Ascending aorta (tissue), 2 donors: ENCODE measurements at regions not wholly inside any gene's neighbourhood (a gene's known extent, or its start where the extent isn't known, plus 50 kb on each side); places are given as distances from the start of the nearest gene placed in this dataset.
"Not testable (repeated sequence)": the region's sequence is repeated elsewhere in the genome, so short reads cannot be mapped to it uniquely, and the experiment has no call there.

ENCODE experiments used
- DNase-seq, 2 donors: peaks; one replicate each; pipeline ENCODE4 v3.0.0-alpha.2; 2019; ENCODE audit warnings: low spot score in 2 of 2
- H3K27ac ChIP-seq, 2 donors: fragments of 200-600 bp; sonication (generic); one replicate each; pipeline ENCODE4 v1.5.1; 2016 to 2017; ENCODE audit warnings: mild to moderate bottlenecking in 1 of 2
- H3K27me3 ChIP-seq: fragments of 200-600 bp; sonication (generic); one replicate; pipeline ENCODE4 v1.5.1; 2017
- H3K36me3 ChIP-seq, 2 donors: fragments of 200-600 bp; sonication (generic); one replicate each; pipeline ENCODE4 v1.5.1; 2016
- H3K4me1 ChIP-seq, 2 donors: fragments of 200-600 bp; sonication (generic); one replicate each; pipeline ENCODE4 v1.5.1; 2016 to 2017; ENCODE audit warnings: mild to moderate bottlenecking in 1 of 2
- H3K4me3 ChIP-seq, 2 donors: fragments of 200-600 bp; sonication (generic); one replicate each; pipeline ENCODE4 v1.5.1; 2016 to 2017; ENCODE audit warnings: mild to moderate bottlenecking in 1 of 2
- H3K9me3 ChIP-seq, 2 donors: fragments of 200-600 bp; sonication (generic); one replicate each; pipeline ENCODE4 v1.5.1; 2016
- intact Hi-C: fragments of 100-400 bp; cut with DNase I; formaldehyde crosslinking; loops from one replicate; pipeline ENCODE4 v1.15.1; 2023
- TF ChIP-seq, protein P1 (sequence below), 3 experiments: fragments of 200-600 bp in 2 of 3; fragments of 450-650 bp in 1 of 3; sonication (generic) in 2 of 3; IDR thresholded peaks; one replicate each; pipeline ENCODE4 v1.5.1; 2016 to 2019; ENCODE audit warnings: antibody characterized with exemption in 3 of 3, mild to moderate bottlenecking in 1 of 3, moderate library complexity in 1 of 3

DNA sequence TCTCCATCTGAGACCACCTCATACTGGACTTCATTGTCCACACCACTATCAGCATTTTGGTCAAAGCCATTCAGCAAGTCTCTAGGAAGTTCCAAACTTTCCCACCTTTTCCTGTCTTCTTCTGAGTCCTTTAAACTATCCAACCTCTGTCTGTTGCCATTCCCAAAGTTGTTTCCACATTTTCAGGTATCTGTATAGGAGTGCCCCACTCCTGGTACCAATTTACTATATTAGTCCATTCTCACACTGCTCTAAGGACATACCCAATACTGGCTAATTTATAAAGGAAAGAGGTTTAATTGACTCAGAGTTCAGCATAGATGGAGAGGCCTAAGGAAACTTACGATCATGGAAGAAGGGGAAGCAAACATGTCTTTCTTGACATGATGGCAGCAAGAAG, 292.2 kb upstream of the ATXN7L3B start:
- no peak for DNase-seq
- H3K4me1 ChIP-seq: no peaks in the 10 kb centered on the region
- intact Hi-C loops: no loop called here
- no peaks in the 10 kb centered on the region for H3K27me3 ChIP-seq
- TF ChIP-seq, protein P1, sequence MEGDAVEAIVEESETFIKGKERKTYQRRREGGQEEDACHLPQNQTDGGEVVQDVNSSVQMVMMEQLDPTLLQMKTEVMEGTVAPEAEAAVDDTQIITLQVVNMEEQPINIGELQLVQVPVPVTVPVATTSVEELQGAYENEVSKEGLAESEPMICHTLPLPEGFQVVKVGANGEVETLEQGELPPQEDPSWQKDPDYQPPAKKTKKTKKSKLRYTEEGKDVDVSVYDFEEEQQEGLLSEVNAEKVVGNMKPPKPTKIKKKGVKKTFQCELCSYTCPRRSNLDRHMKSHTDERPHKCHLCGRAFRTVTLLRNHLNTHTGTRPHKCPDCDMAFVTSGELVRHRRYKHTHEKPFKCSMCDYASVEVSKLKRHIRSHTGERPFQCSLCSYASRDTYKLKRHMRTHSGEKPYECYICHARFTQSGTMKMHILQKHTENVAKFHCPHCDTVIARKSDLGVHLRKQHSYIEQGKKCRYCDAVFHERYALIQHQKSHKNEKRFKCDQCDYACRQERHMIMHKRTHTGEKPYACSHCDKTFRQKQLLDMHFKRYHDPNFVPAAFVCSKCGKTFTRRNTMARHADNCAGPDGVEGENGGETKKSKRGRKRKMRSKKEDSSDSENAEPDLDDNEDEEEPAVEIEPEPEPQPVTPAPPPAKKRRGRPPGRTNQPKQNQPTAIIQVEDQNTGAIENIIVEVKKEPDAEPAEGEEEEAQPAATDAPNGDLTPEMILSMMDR (IDR thresholded peaks at IDR 0.05): no peak
- H3K9me3 ChIP-seq: no peaks in the 10 kb centered on the region
- no peak overlapping the region for H3K4me3 ChIP-seq
- H3K36me3 ChIP-seq: no peaks in the 10 kb centered on the region
- H3K27ac ChIP-seq: no peak overlapping the region

DNA sequence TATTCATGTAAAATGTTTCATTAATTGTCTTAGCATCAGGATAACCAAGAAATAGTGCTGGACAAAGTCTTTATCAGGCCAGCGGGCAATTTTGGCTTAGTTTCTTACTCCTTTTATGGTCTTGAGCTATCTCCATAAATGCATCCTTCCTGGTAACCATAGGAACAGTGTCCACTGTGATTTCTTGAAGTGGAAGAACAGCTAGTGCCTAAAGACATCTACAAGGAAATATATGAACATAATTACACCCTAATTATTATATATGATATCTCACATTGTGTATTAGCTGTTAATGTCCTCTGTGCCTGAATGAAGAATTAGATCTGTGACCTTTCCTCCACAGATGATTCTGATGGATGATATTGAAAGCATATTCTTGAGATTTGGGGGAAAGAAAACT, 286.7 kb upstream of the ATXN7L3B start:
- no peak overlapping the region for H3K4me3 ChIP-seq
- TF ChIP-seq, protein P1 (IDR thresholded peaks at IDR 0.05): no peak
- H3K27ac ChIP-seq: no peak overlapping the region
- intact Hi-C loops: no loop called here
- no peaks in the 10 kb centered on the region for H3K27me3 ChIP-seq
- H3K36me3 ChIP-seq: no peaks in the 10 kb centered on the region
- no peaks in the 10 kb centered on the region for H3K4me1 ChIP-seq
- no peak for DNase-seq
- no peaks in the 10 kb centered on the region for H3K9me3 ChIP-seq

- H3K9me3 ChIP-seq, DNase-seq, H3K4me3 ChIP-seq, H3K36me3 ChIP-seq, H3K27me3 ChIP-seq, H3K27ac ChIP-seq, H3K4me1 ChIP-seq, intact Hi-C loops: not testable (repeated sequence)
Observed at GRCh38 chr12:74253826-74254225, 283.8 kb upstream of the ATXN7L3B start.

GRCh38 chr12:74254784-74255183, 282.9 kb upstream of the ATXN7L3B start:
- no peak overlapping the region for H3K27ac ChIP-seq
- intact Hi-C loops: no loop called here
- H3K36me3 ChIP-seq: no peaks in the 10 kb centered on the region
- no peak overlapping the region for H3K4me3 ChIP-seq
- no peak for DNase-seq
- no peaks in the 10 kb centered on the region for H3K27me3 ChIP-seq
- TF ChIP-seq, protein P1 (IDR thresholded peaks at IDR 0.05): no peak
- H3K4me1 ChIP-seq: no peaks in the 10 kb centered on the region
- H3K9me3 ChIP-seq: no peaks in the 10 kb centered on the region

- intact Hi-C loops: no loop called here
- H3K27me3 ChIP-seq: no peaks in the 10 kb centered on the region
- H3K36me3 ChIP-seq: no peaks in the 10 kb centered on the region
- no peak for DNase-seq
- H3K27ac ChIP-seq: no peak overlapping the region
- H3K4me3 ChIP-seq: no peak overlapping the region
- H3K9me3 ChIP-seq: no peaks in the 10 kb centered on the region
- TF ChIP-seq, protein P1 (IDR thresholded peaks at IDR 0.05): no peak
- H3K4me1 ChIP-seq: no peaks in the 10 kb centered on the region
Observed at GRCh38 chr12:74259199-74259598, 278.4 kb upstream of the ATXN7L3B start.

DNA sequence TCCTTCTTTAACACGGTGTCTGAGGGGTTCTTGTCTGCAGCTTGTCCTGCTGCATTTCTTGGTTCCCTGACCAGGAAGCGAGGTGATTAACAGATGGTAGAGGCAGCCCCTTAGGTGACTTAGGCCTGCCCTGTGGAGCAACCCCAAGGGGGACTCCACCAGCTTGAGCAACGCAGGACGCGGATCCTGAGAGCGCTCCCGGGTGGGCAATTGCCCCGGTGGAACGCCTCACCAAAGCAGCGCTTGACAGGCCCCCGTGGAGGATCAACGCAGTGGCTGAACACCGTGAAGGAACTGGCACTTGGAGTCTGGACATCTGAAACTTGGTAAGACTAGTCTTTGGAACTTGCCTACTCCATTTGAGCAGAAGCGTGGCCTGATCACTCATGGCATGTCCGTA, 272.9 kb upstream of the ATXN7L3B start:
- Histone ChIP-seq H3K27me3 (no peaks in the 10 kb centered on the region), H3K9me3 (no peaks in the 10 kb centered on the region), H3K36me3 (no peaks in the 10 kb centered on the region), H3K4me3 (no peak overlapping the region), H3K27ac (no peak overlapping the region), H3K4me1 (no peaks in the 10 kb centered on the region)
- no peak for DNase-seq
- intact Hi-C loops: no loop called here
- TF ChIP-seq, protein P1 (IDR thresholded peaks at IDR 0.05): no peak

DNA sequence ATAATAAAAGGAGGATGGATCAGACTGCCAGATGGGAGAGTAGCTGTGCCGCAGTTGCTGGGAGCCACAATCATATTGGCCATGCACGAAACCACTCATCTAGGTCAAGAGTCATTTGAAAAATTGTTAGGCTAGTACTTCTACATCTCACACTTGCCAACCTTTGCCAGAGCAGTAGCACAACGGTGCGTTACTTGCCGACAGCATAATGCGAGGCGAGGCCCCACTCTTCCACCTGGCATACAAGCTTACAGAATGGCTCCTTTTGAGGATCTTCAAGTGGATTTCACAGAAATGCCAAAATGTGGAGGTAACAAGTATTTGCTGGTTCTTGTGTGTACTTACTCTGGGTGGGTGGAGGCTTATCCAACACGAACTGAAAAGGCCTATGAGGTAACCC, 268.3 kb upstream of the ATXN7L3B start:
- intact Hi-C loops, H3K27me3 ChIP-seq, H3K36me3 ChIP-seq: not testable (repeated sequence)

More for the DNA sequence above, 268.3 kb upstream of the ATXN7L3B start:
- H3K4me3 ChIP-seq, H3K4me1 ChIP-seq, H3K27ac ChIP-seq, DNase-seq, H3K9me3 ChIP-seq: not testable (repeated sequence)
